ENCODE measurements at regions not wholly inside any gene's neighbourhood (a gene's known extent, or its start where the extent isn't known, plus 50 kb on each side); places are given as distances from the start of the nearest gene placed in this dataset.

GRCh38 chr1:192081359-192081758 is 76.9 kb upstream of the RGS18 start:
- Histone ChIP-seq H3K9me3 (no peaks in the 10 kb centered on the region), H3K4me3 (no peak overlapping the region), H3K36me3 (no peaks in the 10 kb centered on the region), H3K4me1 (no peaks in the 10 kb centered on the region), H3K27me3 (no peaks in the 10 kb centered on the region), H3K27ac (no peak overlapping the region)
- no peak for DNase-seq (ENCODE audit: low spot score in 2 of 2)
- TF ChIP-seq POLR2A (IDR thresholded peaks at IDR 0.05) (no peak), POLR2AphosphoS5 (IDR thresholded peaks at IDR 0.05) (no peak), CTCF (IDR thresholded peaks at IDR 0.05) (no peak), EP300 (IDR thresholded peaks at IDR 0.05) (no peak)

- no peak for DNase-seq (ENCODE audit: low spot score in 2 of 2)
- no peaks in the 10 kb centered on the region for H3K9me3 ChIP-seq
- H3K27me3 ChIP-seq, result no peaks in the 10 kb centered on the region
- no peak overlapping the region for H3K27ac ChIP-seq
- TF ChIP-seq EP300 (IDR thresholded peaks at IDR 0.05) (no peak), POLR2AphosphoS5 (IDR thresholded peaks at IDR 0.05) (no peak), POLR2A (IDR thresholded peaks at IDR 0.05) (no peak), CTCF (IDR thresholded peaks at IDR 0.05) (no peak)
- no peak overlapping the region for H3K4me3 ChIP-seq
- 63% methylated on average over 1 of the region's 1 CpG for WGBS
- H3K36me3 ChIP-seq, result no peaks in the 10 kb centered on the region
- H3K4me1 ChIP-seq, result no peaks in the 10 kb centered on the region
These were observed 71.6 kb upstream of the RGS18 start for GRCh38 chr1:192086644-192087043.

GRCh38 chr1:192087334-192087733 is 70.9 kb upstream of the RGS18 start:
- Histone ChIP-seq H3K36me3 (no peaks in the 10 kb centered on the region), H3K4me3 (no peak overlapping the region), H3K9me3 (no peaks in the 10 kb centered on the region), H3K27me3 (no peaks in the 10 kb centered on the region), H3K4me1 (no peaks in the 10 kb centered on the region), H3K27ac (no peak overlapping the region)
- DNase-seq (ENCODE audit: low spot score in 2 of 2), result no peak
- TF ChIP-seq EP300 (IDR thresholded peaks at IDR 0.05), result no peak
- TF ChIP-seq CTCF (IDR thresholded peaks at IDR 0.05), result no peak
- TF ChIP-seq POLR2AphosphoS5 (IDR thresholded peaks at IDR 0.05), result no peak
- no peak for TF ChIP-seq POLR2A (IDR thresholded peaks at IDR 0.05)
- 94% methylated on average over 1 of the region's 1 CpG for WGBS

- Histone ChIP-seq H3K27ac (no peak overlapping the region), H3K27me3 (no peaks in the 10 kb centered on the region), H3K4me3 (no peak overlapping the region), H3K4me1 (no peaks in the 10 kb centered on the region), H3K9me3 (no peaks in the 10 kb centered on the region), H3K36me3 (no peaks in the 10 kb centered on the region)
- no peak for TF ChIP-seq POLR2A (IDR thresholded peaks at IDR 0.05)
- TF ChIP-seq EP300 (IDR thresholded peaks at IDR 0.05), result no peak
- no peak for TF ChIP-seq POLR2AphosphoS5 (IDR thresholded peaks at IDR 0.05)
- no peak for TF ChIP-seq CTCF (IDR thresholded peaks at IDR 0.05)
- 37% methylated on average over 2 of the region's 2 CpGs for WGBS
- DNase-seq (ENCODE audit: low spot score in 2 of 2), result no peak
These were observed 69.8 kb upstream of the RGS18 start for GRCh38 chr1:192088496-192088895.

GRCh38 chr1:192098001-192098400 is 60.3 kb upstream of the RGS18 start:
- H3K4me3 ChIP-seq, result no peak overlapping the region
- H3K27me3 ChIP-seq, result no peaks in the 10 kb centered on the region
- no peak for DNase-seq (ENCODE audit: low spot score in 2 of 2)
- TF ChIP-seq EP300 (IDR thresholded peaks at IDR 0.05) (no peak), POLR2AphosphoS5 (IDR thresholded peaks at IDR 0.05) (no peak), POLR2A (IDR thresholded peaks at IDR 0.05) (no peak), CTCF (IDR thresholded peaks at IDR 0.05) (no peak)
- H3K27ac ChIP-seq, result no peak overlapping the region
- H3K4me1 ChIP-seq, result no peaks in the 10 kb centered on the region
- H3K9me3 ChIP-seq, result no peaks in the 10 kb centered on the region
- H3K36me3 ChIP-seq, result no peaks in the 10 kb centered on the region
- WGBS, result 96% methylated on average over 4 of the region's 4 CpGs

Measured in suprapubic skin (tissue), 4 donors.